OCI-LY7 (cell line): ENCODE measurements at regions not wholly inside any gene's neighbourhood (a gene's known extent, or its start where the extent isn't known, plus 50 kb on each side); places are given as distances from the start of the nearest gene placed in this dataset.

ENCODE experiments used
- BruUV-seq: library from RNA; stranded (reverse); fragments of 400-500 nt; replicated peaks from 2 replicates; lab custom pipeline; 2021; lab: Mats Ljungman, UMichigan
- CTCF ChIA-PET: fragments of 300-600 bp; sonication (Branson Sonifier 250); formaldehyde crosslinking; loops from one replicate; lab custom pipeline; 2022; ENCODE audit warnings: antibody characterized with exemption; ENCODE audit not compliant: unreplicated experiment; lab: Charles Lee
- POLR2A ChIA-PET: fragments of 300-600 bp; sonication (Branson Sonifier 250); formaldehyde crosslinking; loops from one replicate; lab custom pipeline; 2022; ENCODE audit warnings: antibody characterized with exemption; lab: Charles Lee
- DNase-seq: peaks from one replicate; pipeline ENCODE4 v3.0.0-alpha.2; 2015; ENCODE audit warnings: low spot score
- H2AFZ ChIP-seq: fragments of 200-600 bp; sonication (generic), shearing (Covaris generic); 2 replicates; pipeline ENCODE4 v1.6.1; 2014; ENCODE audit warnings: mild to moderate bottlenecking, antibody characterized with exemption, low read length, moderate library complexity
- H3K27ac ChIP-seq: fragments of 200-600 bp; sonication (generic); 2 replicates; pipeline ENCODE4 v1.5.1; 2014; ENCODE audit warnings: mixed run types, low read depth, mild to moderate bottlenecking, moderate library complexity, low read length, inconsistent platforms; ENCODE audit not compliant: poor library complexity, severe bottlenecking
- H3K36me3 ChIP-seq: fragments of 200-600 bp; sonication (generic); 2 replicates; pipeline ENCODE4 v1.6.1; 2014; ENCODE audit warnings: mild to moderate bottlenecking, antibody characterized with exemption, low read length, moderate library complexity, mixed read lengths; ENCODE audit not compliant: insufficient read depth
- H3K4me1 ChIP-seq: fragments of 200-600 bp; sonication (generic); 2 replicates; pipeline ENCODE4 v1.5.1; 2014; ENCODE audit warnings: mild to moderate bottlenecking, low read length; ENCODE audit not compliant: insufficient read depth, poor library complexity, severe bottlenecking
- H3K4me2 ChIP-seq: fragments of 200-600 bp; sonication (generic); 2 replicates; pipeline ENCODE4 v1.6.1; 2014; ENCODE audit warnings: mild to moderate bottlenecking, low read length
- H3K4me3 ChIP-seq: fragments of 200-600 bp; sonication (generic); 2 replicates; pipeline ENCODE4 v1.5.1; 2014; ENCODE audit warnings: mild to moderate bottlenecking, low read depth, low read length; ENCODE audit not compliant: poor library complexity, severe bottlenecking
- H3K79me2 ChIP-seq: fragments of 200-600 bp; sonication (generic); 2 replicates; pipeline ENCODE4 v1.6.1; 2016; ENCODE audit warnings: low read depth, mild to moderate bottlenecking, low read length, moderate library complexity, mixed read lengths; ENCODE audit not compliant: insufficient read depth
- H3K9me2 ChIP-seq: fragments of 200-600 bp; sonication (generic); 2 replicates; pipeline ENCODE4 v1.6.1; 2016; ENCODE audit warnings: mild to moderate bottlenecking, low read length, mixed read lengths; ENCODE audit not compliant: insufficient read depth
- H3K9me3 ChIP-seq: fragments of 200-600 bp; sonication (generic); 2 replicates; pipeline ENCODE4 v1.6.1; 2014; ENCODE audit warnings: mild to moderate bottlenecking, mixed run types, low read length, mixed read lengths
- H4K20me1 ChIP-seq: fragments of 200-600 bp; sonication (generic); 2 replicates; pipeline ENCODE4 v1.6.1; 2014; ENCODE audit warnings: mild to moderate bottlenecking, antibody characterized with exemption, low read length, moderate library complexity, mixed read lengths; ENCODE audit not compliant: insufficient read depth
- EZH2phosphoT487 ChIP-seq: fragments of 200-600 bp; sonication (generic); IDR thresholded peaks from 2 replicates; pipeline ENCODE4 v1.6.1; 2018; ENCODE audit warnings: low read depth, borderline replicate concordance, mild to moderate bottlenecking, mixed run types, antibody characterized with exemption, low read length, moderate library complexity, mixed read lengths
- intact Hi-C: fragments of 100-400 bp; cut with micrococcal nuclease; formaldehyde crosslinking; loops from one replicate; pipeline ENCODE4 v1.10.0; 2022; ENCODE audit not compliant: unreplicated experiment
- TF ChIP-seq, protein P1 (sequence below): fragments of 200-600 bp; sonication (generic); conservative IDR thresholded peaks from 2 replicates; pipeline ENCODE4 v1.5.1; 2014; ENCODE audit warnings: mild to moderate bottlenecking, antibody characterized with exemption, low read length, moderate library complexity, mixed read lengths

DNA sequence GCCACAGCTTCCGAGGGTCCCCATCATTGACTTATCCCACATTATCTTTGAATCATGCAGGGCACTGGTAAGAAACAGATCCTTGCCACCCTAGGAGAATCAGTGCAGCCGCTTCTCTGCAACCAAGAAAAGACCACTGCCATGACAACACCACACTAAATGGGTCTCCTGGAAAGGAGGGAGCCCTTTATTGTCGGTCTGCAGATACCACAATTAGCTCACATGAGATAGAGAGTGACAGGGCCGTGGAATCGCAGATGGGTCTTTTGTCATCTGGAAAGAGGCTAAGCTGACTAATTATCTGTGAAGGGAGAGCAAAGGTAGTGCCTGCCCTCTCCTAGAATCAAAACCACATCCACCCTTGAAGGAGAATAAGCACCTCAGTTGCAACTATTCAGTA, 178.3 kb upstream of the MYO16 start:
- BruUV-seq = no TSS peak
- no peak overlapping the region for H2AFZ ChIP-seq
- H3K4me1 ChIP-seq = no peaks in the 10 kb centered on the region
- H4K20me1 ChIP-seq = no peaks in the 10 kb centered on the region
- no peaks in the 10 kb centered on the region for H3K36me3 ChIP-seq
- H3K79me2 ChIP-seq = no peaks in the 10 kb centered on the region
- no peak overlapping the region for H3K4me2 ChIP-seq
- no peak overlapping the region for H3K4me3 ChIP-seq
- ChIA-PET POLR2A (no interaction called here), CTCF (no interaction called here)
- TF ChIP-seq, protein P1, sequence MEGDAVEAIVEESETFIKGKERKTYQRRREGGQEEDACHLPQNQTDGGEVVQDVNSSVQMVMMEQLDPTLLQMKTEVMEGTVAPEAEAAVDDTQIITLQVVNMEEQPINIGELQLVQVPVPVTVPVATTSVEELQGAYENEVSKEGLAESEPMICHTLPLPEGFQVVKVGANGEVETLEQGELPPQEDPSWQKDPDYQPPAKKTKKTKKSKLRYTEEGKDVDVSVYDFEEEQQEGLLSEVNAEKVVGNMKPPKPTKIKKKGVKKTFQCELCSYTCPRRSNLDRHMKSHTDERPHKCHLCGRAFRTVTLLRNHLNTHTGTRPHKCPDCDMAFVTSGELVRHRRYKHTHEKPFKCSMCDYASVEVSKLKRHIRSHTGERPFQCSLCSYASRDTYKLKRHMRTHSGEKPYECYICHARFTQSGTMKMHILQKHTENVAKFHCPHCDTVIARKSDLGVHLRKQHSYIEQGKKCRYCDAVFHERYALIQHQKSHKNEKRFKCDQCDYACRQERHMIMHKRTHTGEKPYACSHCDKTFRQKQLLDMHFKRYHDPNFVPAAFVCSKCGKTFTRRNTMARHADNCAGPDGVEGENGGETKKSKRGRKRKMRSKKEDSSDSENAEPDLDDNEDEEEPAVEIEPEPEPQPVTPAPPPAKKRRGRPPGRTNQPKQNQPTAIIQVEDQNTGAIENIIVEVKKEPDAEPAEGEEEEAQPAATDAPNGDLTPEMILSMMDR = no peak
- no peak for TF ChIP-seq EZH2phosphoT487
- DNase-seq = no peak
- no peaks in the 10 kb centered on the region for H3K9me2 ChIP-seq
- intact Hi-C loops = no loop called here
- no peaks in the 10 kb centered on the region for H3K9me3 ChIP-seq
- no peak overlapping the region for H3K27ac ChIP-seq

- POLR2A ChIA-PET = no interaction called here
- TF ChIP-seq EZH2phosphoT487 = no peak
- TF ChIP-seq, protein P1 = no peak
- BruUV-seq = no TSS peak
- Histone ChIP-seq H3K4me3 (no peak overlapping the region), H3K4me2 (no peak overlapping the region), H3K9me3 (no peaks in the 10 kb centered on the region), H3K4me1 (no peaks in the 10 kb centered on the region), H2AFZ (no peak overlapping the region), H3K36me3 (no peaks in the 10 kb centered on the region), H3K79me2 (no peaks in the 10 kb centered on the region), H4K20me1 (no peaks in the 10 kb centered on the region), H3K9me2 (no peaks in the 10 kb centered on the region), H3K27ac (no peak overlapping the region)
- intact Hi-C loops = no loop called here
- DNase-seq = no peak
- CTCF ChIA-PET = no interaction called here
Observed at GRCh38 chr13:108455320-108455719, 174.1 kb upstream of the MYO16 start.

- ChIA-PET CTCF (no interaction called here), POLR2A (no interaction called here)
- no peaks in the 10 kb centered on the region for H3K4me1 ChIP-seq
- no peaks in the 10 kb centered on the region for H3K36me3 ChIP-seq
- no peaks in the 10 kb centered on the region for H3K9me3 ChIP-seq
- no TSS peak for BruUV-seq
- no peak for TF ChIP-seq EZH2phosphoT487
- TF ChIP-seq, protein P1 = no peak
- H2AFZ ChIP-seq = no peak overlapping the region
- intact Hi-C loops = no loop called here
- no peak overlapping the region for H3K4me3 ChIP-seq
- H3K4me2 ChIP-seq = no peak overlapping the region
- H3K27ac ChIP-seq = no peak overlapping the region
- no peaks in the 10 kb centered on the region for H3K9me2 ChIP-seq
- H3K79me2 ChIP-seq = no peaks in the 10 kb centered on the region
- DNase-seq = no peak
- H4K20me1 ChIP-seq = no peaks in the 10 kb centered on the region
Observed at GRCh38 chr13:108460043-108460442, 169.4 kb upstream of the MYO16 start.
